ENCODE measurements at regions not wholly inside any gene's neighbourhood (a gene's known extent, or its start where the extent isn't known, plus 50 kb on each side); places are given as distances from the start of the nearest gene placed in this dataset.

GRCh38 chr15:94909510-94909909 lies 678.1 kb downstream of the MCTP2 start:
- no peak for TF ChIP-seq REST (IDR thresholded peaks at IDR 0.05; ENCODE audit: insufficient read depth in 1 of 2, low read depth in 2 of 2, low read length in 2 of 2)
- TF ChIP-seq TAF1 (IDR thresholded peaks at IDR 0.05; ENCODE audit: borderline replicate concordance, insufficient read depth, low read length) = no peak
- TF ChIP-seq POLR2AphosphoS5 (IDR thresholded peaks at IDR 0.05; ENCODE audit: low read depth, low read length) = no peak

All from PFSK-1 (cell line).